IPS DF 19.7 (cell line): ENCODE measurements at regions not wholly inside any gene's neighbourhood (a gene's known extent, or its start where the extent isn't known, plus 50 kb on each side); places are given as distances from the start of the nearest gene placed in this dataset.

Experiments
- DNase-seq: peaks from one replicate; pipeline ENCODE4 v3.0.0-alpha.2; 2013; ENCODE audit warnings: low read depth, low spot score

DNA sequence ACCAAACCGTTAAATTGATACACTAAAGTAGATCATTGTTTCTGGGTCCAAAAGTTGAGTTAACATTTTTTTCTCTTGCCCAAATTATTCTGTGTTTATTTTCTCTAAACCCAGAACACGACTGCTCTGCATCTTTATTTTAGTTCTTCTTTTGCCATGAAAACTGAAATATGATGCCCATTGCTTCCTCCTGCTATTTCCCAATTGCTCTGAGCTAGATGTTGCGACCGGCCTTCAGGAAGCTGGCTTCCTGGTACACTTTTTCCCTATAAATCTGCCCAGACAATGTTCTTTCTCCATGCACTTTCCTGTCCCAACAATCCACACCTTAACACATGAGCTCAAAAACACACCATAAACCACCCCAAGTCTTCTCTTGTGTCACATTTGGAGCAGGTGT lies 501.4 kb downstream of the FBXO15 start:
- DNase-seq: no peak

DNA sequence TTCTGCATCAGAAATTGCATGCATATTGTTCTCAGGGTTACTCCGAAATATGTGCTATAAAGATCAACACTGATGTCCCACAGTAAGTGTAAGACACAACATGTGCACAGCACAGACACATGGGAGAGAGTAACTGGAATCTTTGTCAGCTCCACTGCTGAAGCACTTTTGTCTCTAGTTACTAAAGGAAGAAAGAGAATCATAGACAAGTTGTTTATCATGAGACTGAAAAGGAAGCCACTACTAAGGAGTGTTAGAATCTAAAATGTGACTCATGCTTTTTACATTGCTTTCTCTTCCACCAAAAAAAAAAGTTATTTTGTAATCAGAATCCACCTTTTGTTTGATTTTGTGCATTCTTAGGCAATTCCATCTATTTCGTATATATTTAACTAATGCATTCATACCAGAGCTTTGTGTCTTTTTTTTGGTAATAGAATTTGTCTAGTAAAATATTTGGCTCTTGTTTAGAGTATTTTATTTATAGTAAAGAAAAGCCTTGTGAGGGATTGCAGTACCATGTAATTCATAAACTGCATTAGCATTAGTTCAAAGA lies 502.4 kb downstream of the FBXO15 start:
- DNase-seq: no peak

DNA sequence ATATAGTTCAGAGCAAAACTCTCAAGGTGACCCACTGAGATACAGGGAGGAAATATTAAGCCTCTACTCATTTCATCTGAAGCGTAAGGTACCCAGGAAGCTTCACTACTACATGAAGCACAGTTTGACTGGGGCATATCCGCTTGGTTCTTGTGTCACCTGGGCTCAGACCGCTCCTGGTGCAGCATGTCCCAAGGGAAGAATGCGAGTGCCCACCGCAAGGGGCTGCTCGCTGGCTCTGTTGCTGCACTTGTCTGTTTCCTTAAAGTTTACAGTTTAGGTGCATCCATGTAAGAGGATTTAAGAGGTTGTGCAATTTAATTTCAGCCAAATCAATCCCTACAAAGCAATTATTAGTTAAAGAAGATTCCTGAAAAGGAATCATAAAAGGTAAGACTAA lies 507.8 kb downstream of the FBXO15 start:
- no peak for DNase-seq

DNA sequence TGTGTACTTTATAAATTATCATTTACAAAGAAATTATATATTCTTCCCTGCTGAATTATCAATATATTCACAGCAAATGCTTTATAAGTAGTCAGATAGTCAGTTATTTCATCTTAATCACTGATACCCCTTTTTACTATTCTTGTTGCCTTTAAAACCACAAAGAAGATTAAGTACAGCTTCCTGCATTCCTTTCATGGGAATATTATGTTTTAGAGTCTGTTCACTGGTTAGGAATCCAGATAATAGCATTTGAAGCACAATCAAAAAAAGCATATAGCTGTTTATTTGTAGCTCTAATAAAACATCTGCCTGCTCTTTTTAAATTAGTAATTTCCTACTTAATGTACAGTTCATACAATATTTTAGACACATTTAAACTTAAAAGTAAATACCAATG lies 508.9 kb downstream of the FBXO15 start:
- no peak for DNase-seq

DNA sequence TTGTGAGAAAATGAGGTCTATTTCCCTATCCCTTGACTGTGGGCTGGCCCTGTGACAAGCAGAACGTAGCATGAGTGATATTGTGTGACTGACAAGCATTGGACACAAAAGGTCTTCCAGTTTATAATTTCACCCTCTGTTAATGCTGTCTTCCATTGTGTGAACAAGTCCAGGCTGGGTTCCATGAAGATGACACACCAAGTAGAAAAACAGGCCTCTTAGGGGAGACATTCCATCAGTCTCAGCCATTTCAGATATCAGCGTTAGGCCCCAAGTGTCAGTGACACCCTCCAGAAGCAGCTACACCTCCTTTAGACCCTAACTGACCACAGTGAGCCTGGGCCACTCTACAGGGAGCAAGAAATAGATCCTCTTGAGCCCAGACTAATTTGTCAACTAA lies 511.3 kb downstream of the FBXO15 start:
- no peak for DNase-seq

DNA sequence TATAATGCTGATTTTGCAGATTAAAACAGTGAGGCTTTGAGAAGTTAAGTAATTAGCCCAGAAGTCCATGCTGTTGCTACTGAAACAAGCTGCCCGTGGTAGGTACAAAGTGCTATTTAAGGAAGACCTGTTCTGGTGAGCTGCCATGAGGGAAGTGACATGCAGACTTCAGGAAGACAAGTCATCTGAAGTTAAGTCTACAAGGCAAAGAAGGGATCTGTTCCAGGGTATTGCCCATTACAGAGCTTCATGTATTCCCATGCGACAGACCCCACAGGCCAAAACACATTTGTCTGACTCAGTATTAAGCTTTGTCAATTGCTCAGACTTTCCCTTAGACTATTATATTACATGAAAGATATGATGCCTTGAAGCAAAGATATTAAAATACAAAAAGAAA lies 520.8 kb downstream of the FBXO15 start:
- DNase-seq: no peak

DNA sequence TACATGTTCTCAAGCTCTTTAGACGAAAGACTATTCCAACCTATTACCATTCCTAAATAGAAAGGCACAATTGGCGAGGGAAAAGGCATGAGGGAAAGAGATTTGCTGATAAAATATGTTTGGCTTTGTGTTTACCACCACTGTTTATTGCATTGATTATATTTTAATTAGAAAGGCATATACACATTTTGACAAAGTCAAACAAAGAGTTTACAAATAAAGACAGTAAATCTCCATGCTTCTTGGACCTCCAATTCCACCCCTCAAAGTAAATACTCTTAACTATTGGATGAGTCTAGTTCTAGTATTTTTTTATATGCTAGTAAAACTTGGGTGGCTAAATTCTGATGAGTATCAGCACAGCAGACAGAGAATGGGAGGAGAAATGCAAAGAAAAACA lies 521.4 kb downstream of the FBXO15 start:
- no peak for DNase-seq

DNA sequence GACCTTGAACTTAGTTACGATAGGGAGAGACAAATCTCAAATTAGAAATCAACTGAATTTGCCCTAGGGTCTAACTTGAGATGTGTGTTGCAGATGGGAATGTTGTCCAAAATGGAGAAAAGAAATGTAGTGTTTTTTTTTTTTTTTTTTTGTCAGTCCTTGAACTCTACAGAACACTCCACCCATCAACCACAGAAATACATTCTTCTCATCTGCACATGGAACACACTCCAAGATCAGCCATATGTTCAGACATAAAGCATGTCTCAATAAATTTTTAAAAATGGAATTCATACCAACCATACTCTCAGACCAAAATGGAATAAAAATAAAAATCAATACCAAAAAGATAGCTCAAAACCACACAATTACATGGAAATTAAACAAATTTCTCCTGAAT lies 526.5 kb downstream of the FBXO15 start:
- DNase-seq: no peak

DNA sequence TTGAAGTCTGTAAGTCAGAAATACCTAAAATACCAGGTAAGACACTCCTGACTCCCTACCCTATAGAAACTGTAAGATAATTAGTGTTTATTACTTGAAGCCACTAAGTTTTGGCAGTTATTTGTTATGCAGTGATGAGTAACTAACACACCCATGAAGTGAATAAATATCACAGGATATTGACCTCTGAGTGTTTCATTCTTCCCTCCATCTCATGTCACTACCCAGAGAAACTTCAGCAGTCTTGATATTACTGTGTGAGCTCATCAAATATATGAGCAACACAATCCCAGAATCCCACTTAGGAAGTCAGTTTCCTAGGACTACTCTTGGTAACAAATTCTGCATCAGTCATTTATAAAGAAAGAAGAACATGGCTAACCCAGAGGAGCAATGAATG lies 529.7 kb downstream of the FBXO15 start:
- DNase-seq: no peak

DNA sequence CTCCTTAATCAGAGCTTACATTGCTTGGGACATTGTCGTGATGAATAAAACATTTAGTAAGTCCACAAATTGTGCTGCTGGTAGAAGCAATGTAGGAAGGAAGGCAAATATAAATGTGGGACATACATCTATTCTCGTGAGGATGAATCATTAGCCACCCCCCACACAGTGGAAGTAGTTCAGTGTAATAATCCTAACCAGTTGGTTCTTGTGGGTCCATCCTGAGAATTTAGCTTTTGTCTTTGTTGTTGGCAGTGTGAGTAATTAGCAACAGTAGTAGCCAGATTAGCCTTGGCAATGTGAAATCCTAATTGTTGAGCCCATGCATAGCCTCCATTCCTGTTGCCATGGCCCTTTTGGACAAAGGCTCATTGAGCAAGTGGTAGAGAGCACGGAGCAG lies 532.1 kb downstream of the FBXO15 start:
- no peak for DNase-seq

DNA sequence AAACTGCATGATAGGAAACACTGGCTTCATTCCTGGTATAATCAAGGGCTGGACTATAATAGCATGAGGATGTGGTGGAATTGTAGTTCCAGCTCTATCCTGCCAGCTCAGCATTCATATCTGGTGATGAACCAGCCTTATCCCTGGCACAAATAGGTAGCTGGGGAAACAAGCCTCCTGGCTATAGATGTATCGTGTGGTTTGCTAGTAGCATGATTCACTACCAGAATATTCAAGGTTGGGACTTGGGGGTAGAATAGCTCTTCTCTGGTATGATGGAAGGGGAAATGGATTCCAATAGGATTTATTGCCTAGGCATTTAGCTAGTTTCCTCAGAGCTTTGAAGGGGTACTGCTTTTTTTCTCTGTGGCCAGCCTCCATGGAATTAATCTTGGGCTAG lies 532.8 kb downstream of the FBXO15 start:
- no peak for DNase-seq

DNA sequence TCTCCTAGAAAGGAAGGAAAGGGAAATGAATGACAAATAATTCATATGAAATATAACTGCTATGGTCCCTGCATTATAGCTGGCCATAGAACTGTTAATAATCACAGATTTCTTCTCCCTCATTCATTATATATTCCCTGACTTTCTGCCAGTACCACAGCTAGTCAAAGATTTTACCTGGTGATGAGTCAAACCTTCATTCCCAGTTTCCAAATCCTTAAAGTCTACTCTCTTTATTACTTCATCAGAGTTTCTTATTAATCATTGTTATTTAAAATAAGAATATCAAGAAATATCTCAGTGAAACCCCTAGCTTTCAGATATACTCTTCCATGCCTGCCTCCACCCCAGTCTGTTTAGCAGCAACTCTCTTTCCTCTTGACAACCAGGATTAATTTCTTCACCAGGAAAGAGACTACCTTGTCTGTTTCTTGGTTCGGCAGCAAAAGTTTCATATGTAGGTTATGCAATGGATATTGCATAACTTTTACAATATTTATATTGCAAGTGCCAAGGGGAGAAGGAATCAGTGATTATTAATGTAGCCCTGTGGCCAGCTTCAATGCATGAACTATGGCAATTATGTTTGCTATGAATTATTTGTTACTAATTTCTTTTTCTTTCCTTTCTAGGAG lies 533.8 kb downstream of the FBXO15 start:
- DNase-seq: no peak

DNA sequence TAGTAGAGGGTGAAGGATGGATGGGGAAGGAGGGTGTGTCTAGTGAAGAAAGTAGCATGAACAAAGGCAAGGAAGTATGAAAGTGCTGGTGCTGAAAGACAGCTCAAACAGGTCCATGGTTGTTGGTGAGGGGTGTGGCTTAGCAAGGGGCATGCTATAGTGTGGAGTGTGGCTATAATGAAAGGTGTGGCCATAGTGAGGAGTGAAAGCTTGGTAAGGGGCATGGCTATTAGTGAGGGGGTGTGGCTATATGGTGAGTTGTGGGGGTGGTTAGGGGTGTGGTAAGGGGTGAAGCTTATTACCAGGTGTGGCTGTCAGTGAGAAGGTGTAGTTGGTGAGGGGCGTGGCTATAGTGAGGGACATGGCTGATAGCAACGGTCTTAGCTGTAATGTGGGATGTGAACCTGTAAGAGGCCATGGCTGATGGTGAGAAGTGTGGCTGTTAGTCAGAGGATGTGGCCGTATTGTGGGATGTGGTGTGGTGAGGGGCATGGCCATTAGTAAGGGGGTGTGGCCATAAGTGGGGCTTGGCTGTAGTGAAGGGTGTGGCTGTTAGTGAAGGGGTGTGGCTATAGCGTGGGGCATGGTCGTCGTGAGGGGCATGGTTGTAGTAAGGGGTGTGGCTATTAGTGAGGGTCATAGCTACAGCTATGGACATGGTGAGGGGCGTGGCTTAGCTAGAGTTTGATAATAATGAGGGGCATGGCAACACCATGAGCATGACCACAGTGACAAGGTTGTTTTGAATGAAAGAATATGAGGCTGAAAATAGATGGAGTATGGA lies 549.6 kb downstream of the FBXO15 start:
- DNase-seq: no peak

DNA sequence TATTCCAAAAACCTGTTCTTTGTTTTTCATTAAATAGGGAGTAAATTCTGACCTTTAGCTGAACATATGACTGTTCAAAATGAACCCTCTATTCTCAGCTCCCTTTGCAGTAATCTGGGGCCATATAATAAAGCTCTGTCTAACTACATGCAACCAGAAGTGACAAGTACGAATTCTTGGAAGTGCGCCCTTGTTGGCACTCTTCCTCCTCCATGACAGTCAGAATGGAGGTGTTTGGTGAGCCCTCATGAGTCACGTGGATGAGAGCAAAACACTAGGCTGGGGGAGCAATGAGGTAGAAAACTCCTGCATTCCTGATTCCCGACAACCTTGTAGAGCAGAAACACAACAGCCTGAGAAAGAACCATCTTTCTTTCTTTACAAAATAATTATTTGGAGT lies 552.9 kb downstream of the FBXO15 start:
- no peak for DNase-seq

DNA sequence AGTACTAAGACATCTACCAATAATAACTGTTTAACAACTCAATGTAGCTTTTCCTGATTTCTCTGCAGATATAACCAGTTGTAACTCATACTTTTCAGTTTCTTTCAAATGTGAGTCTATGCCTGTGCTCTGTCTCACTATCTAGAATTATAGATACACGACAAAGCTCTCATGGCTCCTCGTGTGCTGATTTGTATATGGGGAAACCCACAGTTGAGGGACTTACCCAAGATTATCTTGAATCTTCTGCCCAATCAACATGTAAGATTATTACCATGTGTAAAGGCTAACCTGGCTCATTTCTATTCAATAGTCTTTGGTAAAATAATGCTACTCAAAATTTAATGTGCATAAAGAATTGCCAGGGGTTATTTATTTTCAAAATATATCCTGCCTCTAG lies 554.4 kb downstream of the FBXO15 start:
- DNase-seq: no peak

DNA sequence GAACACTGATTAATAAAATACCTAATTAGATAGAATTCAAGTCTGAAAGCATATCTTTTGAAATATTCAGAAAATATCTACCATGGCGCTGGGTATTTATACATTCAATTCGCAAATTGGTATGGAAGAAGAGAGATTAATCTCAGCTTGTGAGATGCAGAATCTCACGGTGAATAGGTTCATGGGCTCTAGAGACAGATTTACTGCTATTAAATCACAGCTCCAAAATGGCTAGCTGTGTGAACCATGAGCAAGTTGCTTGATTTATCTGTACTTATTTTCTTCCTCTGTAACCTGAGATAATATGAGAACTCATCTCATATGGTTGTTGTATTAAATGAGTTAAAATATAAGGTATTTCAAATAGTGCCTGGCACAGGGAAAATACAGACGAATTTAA lies 556.7 kb downstream of the FBXO15 start:
- DNase-seq: no peak

DNA sequence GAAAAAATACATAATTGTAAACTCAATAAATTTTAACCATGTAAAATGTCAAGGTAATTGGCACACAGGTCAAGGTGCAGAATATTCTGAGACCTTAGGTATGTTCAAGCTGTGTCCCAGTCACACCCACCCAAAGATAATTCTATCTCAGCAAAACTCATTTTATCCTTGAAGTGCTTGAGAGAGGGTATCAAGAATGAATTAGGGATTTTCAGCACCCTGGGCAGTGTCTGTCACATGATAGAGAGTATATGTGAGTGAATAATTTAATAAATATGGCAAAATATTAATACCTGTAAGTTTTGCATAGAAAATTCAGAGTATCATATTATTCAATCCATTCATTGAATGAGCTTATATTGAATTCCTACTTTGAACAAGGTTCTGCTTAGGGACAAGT lies 567.9 kb downstream of the FBXO15 start:
- DNase-seq: no peak

DNA sequence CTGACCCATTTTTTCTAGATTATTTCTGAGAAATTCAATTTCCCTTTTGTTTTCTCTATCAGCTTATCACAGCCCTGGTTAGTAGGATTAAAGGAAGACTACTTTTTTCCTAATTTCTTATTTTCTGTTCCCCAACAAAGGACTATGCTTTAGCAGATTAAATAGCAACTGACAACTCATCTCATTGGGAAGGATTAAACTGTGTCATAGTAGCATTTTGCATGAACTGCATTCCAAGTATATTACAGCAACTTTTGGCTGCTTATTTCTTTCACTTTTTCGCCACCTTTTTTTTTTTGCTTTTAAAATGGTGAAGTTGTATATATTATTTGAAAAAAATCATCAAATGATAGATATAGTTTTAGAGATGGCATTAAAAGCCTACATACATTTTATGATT lies 570.3 kb downstream of the FBXO15 start:
- no peak for DNase-seq

DNA sequence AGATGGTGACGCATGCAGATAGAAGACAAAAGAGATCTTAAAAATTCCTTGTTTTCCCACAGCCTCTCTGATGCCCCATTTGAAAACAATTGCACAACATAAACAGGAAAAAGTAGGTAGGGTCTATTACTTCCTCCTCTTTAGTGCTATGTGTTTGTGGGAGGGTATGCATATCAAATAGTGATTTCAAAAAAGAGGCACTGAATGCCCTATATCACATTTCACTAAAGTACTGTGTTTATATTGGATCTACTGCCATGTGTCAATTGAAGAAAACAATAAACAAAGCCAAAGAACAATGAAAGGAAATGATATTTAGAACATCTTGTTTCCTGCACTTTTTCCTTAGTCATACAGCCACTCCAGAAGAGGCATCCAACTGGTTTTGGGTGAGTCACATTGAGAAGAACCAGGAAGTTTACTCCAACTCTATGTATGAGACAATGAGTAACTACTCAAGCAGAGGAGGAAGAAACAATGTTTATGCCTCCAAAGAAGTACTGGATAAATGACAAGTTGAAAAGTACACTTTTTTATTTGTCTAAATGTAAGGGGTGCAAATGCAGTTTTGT lies 583.6 kb downstream of the FBXO15 start:
- DNase-seq: no peak

DNA sequence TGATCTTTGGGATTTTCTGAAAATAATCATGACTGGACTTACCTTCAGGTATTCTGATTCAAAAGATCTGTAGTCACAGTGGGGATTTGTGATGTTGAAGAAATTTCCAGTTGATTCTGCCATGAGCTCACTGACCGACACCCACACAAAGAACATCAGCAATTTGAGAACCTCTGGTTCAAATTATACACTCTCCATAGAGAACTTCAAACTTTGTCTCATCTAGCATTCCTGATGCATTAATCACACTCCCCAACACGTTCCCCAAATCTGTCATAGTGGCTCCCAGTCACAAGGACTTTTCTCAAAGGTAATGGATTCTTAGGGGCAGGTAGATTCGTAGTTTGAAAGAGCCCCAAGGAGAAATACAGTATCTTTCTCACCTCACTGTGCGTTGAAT lies 584.3 kb downstream of the FBXO15 start:
- no peak for DNase-seq

DNA sequence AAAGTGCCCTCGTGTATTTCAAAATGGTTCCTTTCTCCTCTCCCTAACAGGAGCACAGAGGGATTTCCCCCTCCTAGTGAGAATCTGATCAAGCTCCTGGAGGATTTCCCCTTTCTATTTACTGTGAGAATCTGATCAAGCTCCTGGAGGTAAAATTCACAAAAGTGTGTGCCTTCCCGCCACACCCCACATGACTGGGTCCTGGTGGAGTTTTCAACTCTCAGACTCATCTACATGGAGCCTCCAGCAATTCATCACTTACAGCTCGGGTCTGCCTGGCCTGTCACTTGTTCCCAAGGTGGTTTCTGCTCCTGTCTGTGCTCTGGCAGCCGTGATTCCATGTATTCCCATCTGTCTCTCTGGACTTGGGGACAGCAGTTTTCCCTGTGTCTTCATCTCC lies 590.7 kb downstream of the FBXO15 start:
- DNase-seq: no peak

DNA sequence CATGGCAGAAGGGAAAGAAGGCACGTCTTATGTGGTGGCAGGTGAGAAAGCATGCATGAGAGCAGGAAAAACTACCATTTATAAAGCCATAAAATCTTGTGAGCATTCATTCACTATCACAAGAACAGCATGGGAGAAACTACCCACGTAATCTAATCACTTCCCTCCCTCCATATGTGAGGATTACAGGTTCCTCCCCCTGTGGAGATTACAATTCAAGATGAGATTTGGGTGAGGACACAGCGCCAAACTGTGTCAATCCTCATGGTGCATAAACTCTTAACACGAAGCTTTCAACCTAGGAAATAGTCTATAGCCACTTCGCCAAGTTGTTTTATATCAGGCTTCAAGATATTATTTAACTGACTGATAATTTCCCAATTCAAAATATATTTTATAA lies 595.5 kb downstream of the FBXO15 start:
- no peak for DNase-seq

DNA sequence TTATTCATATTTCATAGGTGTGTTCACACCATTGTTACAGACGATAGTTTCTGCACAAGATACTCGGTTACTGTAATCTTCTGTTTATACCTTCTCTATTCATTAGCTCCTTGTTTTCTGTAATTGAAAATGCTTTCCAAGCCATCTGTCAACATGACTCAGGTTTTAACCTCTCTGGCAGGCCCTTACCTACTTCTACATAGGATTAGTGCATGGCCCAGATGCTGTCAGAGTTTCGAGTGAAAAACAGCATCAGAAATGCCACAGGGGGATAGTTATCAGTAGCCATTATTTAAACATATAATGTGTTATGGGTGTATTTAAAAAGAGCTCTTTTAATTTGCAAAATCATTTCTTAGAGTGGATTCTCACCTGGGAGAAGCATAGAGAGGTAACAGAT lies 596.4 kb downstream of the FBXO15 start:
- no peak for DNase-seq
